Peyer's patch (tissue), 4 donors: ENCODE measurements at regions not wholly inside any gene's neighbourhood (a gene's known extent, or its start where the extent isn't known, plus 50 kb on each side); places are given as distances from the start of the nearest gene placed in this dataset.
"Not testable (repeated sequence)": the region's sequence is repeated elsewhere in the genome, so short reads cannot be mapped to it uniquely, and the experiment has no call there.

Experiments used
- POLR2A ChIP-seq, 2 donors: fragments of 450-650 bp; IDR thresholded peaks; one replicate each; pipeline ENCODE4 v1.5.1; 2017; ENCODE audit warnings: antibody characterized with exemption in 2 of 2, mild to moderate bottlenecking in 2 of 2, moderate library complexity in 2 of 2
- TF ChIP-seq, protein P1 (sequence below), 6 experiments: fragments of 450-650 bp in 4 of 6; fragments of 200-600 bp in 2 of 6; sonication (generic) in 1 of 6; IDR thresholded peaks; one replicate each; pipeline ENCODE4 v1.5.1; 2017 to 2019; ENCODE audit warnings: antibody characterized with exemption in 6 of 6, mild to moderate bottlenecking in 3 of 6, moderate library complexity in 1 of 6

DNA sequence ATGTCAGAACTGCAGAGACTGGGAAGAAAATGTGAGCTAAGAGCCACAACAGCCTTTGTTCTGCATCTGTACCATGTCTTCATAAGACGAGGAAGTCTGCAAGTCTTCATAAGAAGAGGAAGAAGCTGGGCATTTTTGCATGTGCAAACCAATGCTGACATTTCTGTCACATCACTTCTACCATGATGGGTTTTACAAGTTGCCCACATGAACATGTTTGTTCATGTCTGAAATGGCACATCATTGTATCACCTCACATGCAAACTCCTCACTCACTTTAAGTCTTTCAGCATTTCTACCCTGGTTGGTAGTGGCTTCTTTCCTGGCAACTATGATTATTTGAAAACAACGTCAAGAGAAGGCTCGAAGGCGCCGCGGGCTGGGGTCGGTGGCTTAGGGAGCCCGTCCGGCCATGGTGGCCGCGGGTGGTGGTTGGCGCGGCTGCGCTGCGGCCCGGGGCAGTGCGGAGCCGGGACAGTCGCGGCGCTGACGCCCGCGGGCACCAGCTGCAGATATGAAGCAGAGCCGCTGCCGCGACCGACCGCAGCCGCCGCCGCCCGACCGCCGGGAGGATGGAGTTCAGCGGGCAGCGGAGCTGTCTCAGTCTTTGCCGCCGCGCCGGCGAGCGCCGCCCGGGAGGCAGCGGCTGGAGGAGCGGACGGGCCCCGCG, 433.1 kb upstream of the WWC1 start:
- TF ChIP-seq POLR2A (IDR thresholded peaks at IDR 0.05), result not testable (repeated sequence)
- TF ChIP-seq, protein P1, sequence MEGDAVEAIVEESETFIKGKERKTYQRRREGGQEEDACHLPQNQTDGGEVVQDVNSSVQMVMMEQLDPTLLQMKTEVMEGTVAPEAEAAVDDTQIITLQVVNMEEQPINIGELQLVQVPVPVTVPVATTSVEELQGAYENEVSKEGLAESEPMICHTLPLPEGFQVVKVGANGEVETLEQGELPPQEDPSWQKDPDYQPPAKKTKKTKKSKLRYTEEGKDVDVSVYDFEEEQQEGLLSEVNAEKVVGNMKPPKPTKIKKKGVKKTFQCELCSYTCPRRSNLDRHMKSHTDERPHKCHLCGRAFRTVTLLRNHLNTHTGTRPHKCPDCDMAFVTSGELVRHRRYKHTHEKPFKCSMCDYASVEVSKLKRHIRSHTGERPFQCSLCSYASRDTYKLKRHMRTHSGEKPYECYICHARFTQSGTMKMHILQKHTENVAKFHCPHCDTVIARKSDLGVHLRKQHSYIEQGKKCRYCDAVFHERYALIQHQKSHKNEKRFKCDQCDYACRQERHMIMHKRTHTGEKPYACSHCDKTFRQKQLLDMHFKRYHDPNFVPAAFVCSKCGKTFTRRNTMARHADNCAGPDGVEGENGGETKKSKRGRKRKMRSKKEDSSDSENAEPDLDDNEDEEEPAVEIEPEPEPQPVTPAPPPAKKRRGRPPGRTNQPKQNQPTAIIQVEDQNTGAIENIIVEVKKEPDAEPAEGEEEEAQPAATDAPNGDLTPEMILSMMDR (IDR thresholded peaks at IDR 0.05), result not testable (repeated sequence)
